GM13976 (cell line): ENCODE measurements at regions not wholly inside any gene's neighbourhood (a gene's known extent, or its start where the extent isn't known, plus 50 kb on each side); places are given as distances from the start of the nearest gene placed in this dataset.
"Not testable (repeated sequence)": the region's sequence is repeated elsewhere in the genome, so short reads cannot be mapped to it uniquely, and the experiment has no call there.

Source experiments
- DNase-seq: peaks from one replicate; pipeline ENCODE4 v3.0.0; 2012; ENCODE audit warnings: low spot score
- CTCF ChIP-seq: IDR thresholded peaks from 2 replicates; pipeline ENCODE4 v1.5.1; 2012; ENCODE audit warnings: borderline replicate concordance, mild to moderate bottlenecking; ENCODE audit not compliant: insufficient read depth; ENCODE audit errors: extremely low read depth, missing control alignments, control extremely low read depth
- in situ Hi-C: fragments of 300-500 bp; cut with MboI; formaldehyde crosslinking; loops from one replicate; pipeline ENCODE4 v1.12.0; 2022; ENCODE audit warnings: low sequenced_read_pairs, mixed read lengths, inconsistent platforms; ENCODE audit not compliant: unreplicated experiment

GRCh38 chr9:106019702-106020101, 325.4 kb downstream of the TMEM38B start:
- no peak for TF ChIP-seq CTCF
- DNase-seq, result no peak
- in situ Hi-C loops, result no loop called here

- no peak for TF ChIP-seq CTCF
- in situ Hi-C loops, result no loop called here
- DNase-seq, result no peak
These were observed 325.8 kb downstream of the TMEM38B start for GRCh38 chr9:106020186-106020585.

- in situ Hi-C loops, result no loop called here
- no peak for TF ChIP-seq CTCF
- DNase-seq, result no peak
These were observed 329.1 kb downstream of the TMEM38B start for GRCh38 chr9:106023455-106023854.

GRCh38 chr9:106025453-106025852, 331.1 kb downstream of the TMEM38B start:
- in situ Hi-C loops, result no loop called here

GRCh38 chr9:106030146-106030545, 335.8 kb downstream of the TMEM38B start:
- in situ Hi-C loops, DNase-seq: not testable (repeated sequence)

More at GRCh38 chr9:106025453-106025852, 331.1 kb downstream of the TMEM38B start:
- no peak for DNase-seq
- TF ChIP-seq CTCF, result no peak

GRCh38 chr9:106032978-106033377, 338.6 kb downstream of the TMEM38B start:
- no peak for DNase-seq
- TF ChIP-seq CTCF, result no peak
- in situ Hi-C loops, result no loop called here

GRCh38 chr9:106035806-106036205, 341.5 kb downstream of the TMEM38B start:
- in situ Hi-C loops, result no loop called here
- no peak for TF ChIP-seq CTCF
- no peak for DNase-seq
